GM06990 (cell line): ENCODE measurements at regions not wholly inside any gene's neighbourhood (a gene's known extent, or its start where the extent isn't known, plus 50 kb on each side); places are given as distances from the start of the nearest gene placed in this dataset.

Experiments used
- DNase-seq: peaks from one replicate; pipeline ENCODE4 v3.0.0-alpha.2; 2011; ENCODE audit not compliant: insufficient read length; ENCODE audit errors: extremely low read depth
- H3K27me3 ChIP-seq: replicated peaks from 2 replicates; pipeline ENCODE4 v1.6.0; 2011; ENCODE audit warnings: low read length; ENCODE audit not compliant: control insufficient read depth, insufficient read depth
- H3K36me3 ChIP-seq: 2 replicates; pipeline ENCODE4 v1.5.1; 2011; ENCODE audit warnings: low read length; ENCODE audit not compliant: control insufficient read depth, insufficient read depth
- H3K4me3 ChIP-seq: replicated peaks from 2 replicates; pipeline ENCODE4 v1.5.1; 2011; ENCODE audit warnings: low read depth, mild to moderate bottlenecking, control low read depth, low read length
- CTCF ChIP-seq: IDR thresholded peaks from 2 replicates; pipeline ENCODE4 v1.5.1; 2011; ENCODE audit warnings: low read length, control low read depth, mild to moderate bottlenecking, inconsistent platforms; ENCODE audit not compliant: insufficient read depth, poor library complexity, severe bottlenecking

- DNase-seq: no peak
- H3K27me3 ChIP-seq: no peaks in the 10 kb centered on the region
- TF ChIP-seq CTCF: no peak
- no peaks in the 10 kb centered on the region for H3K36me3 ChIP-seq
- H3K4me3 ChIP-seq: no peak overlapping the region
Observed at GRCh38 chr2:45278365-45279078, 269.3 kb upstream of the SIX2 start.

GRCh38 chr2:45276914-45277313 lies 267.7 kb upstream of the SIX2 start:
- H3K36me3 ChIP-seq: no peaks in the 10 kb centered on the region
- DNase-seq: no peak
- no peak overlapping the region for H3K4me3 ChIP-seq
- no peaks in the 10 kb centered on the region; the same call in 1 of the 2 replicates for H3K27me3 ChIP-seq
- TF ChIP-seq CTCF: no peak

DNA sequence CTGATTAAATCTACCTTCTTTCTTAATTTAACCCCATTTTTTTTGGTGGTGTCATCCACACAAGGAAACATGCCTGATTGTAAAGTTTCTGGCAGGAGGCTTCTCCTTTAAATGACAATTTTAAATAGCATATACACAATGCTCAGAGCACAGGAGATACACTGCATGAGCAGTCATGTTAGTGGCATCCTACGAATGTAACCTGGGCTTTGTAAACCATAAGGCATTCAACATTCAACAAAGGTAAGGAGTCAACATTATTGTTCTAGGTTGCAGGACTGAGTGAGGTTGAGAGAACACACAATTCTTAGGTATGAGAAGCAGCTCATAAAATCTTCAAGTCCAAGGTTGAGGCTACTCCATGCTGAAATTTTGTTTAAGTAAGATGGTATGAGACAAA lies 266.6 kb upstream of the SIX2 start:
- no peak for DNase-seq
- no peaks in the 10 kb centered on the region for H3K36me3 ChIP-seq
- TF ChIP-seq CTCF: no peak
- no peaks in the 10 kb centered on the region; the same call in none of the 2 replicates for H3K27me3 ChIP-seq
- H3K4me3 ChIP-seq: no peak overlapping the region

DNA sequence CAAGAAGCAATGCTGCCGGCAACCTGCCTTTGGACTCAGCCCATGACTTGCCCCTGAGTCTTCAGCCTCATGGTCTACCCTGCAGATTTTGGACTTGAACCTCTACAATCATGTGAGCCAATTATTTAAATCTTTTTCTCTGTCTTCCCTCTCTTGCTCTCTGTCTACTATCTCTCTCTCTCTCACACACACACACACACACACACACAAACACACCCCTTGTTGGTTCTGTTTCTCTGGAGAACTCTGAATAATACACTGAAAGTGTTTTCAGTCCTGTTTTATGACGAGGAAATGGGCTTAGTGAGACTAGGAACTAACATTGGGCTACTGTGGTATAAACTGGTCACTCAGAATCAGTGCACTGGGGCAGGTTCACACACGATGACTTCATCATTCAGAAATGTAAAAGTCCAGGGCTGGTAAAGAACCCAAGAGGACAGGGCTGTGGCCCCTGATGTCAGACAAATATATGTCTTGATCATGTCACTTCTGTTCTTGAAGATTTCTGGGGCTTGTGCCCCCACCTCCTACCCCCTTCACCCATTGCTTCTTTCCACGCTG lies 266.1 kb upstream of the SIX2 start:
- no peaks in the 10 kb centered on the region; the same call in none of the 2 replicates for H3K27me3 ChIP-seq
- no peak for TF ChIP-seq CTCF
- no peaks in the 10 kb centered on the region for H3K36me3 ChIP-seq
- no peak overlapping the region for H3K4me3 ChIP-seq
- DNase-seq: no peak

- TF ChIP-seq CTCF: no peak
Observed at GRCh38 chr2:45274250-45274926, 265.1 kb upstream of the SIX2 start.

More at GRCh38 chr2:45274250-45274926, 265.1 kb upstream of the SIX2 start:
- no peak for DNase-seq
- Histone ChIP-seq H3K27me3 (no peaks in the 10 kb centered on the region; the same call in none of the 2 replicates), H3K36me3 (no peaks in the 10 kb centered on the region), H3K4me3 (no peak overlapping the region)
